GM12878 (cell line): ENCODE measurements at regions not wholly inside any gene's neighbourhood (a gene's known extent, or its start where the extent isn't known, plus 50 kb on each side); places are given as distances from the start of the nearest gene placed in this dataset.

Source experiments
- ATAC-seq: fragments of 200-7000 bp; cut with Tn5 transposase; 3 replicates; pipeline ENCODE4 v1.9.1; 2020; ENCODE audit warnings: mild to moderate bottlenecking, moderate library complexity
- BruUV-seq: library from RNA; stranded (reverse); fragments of 400-500 nt; replicated peaks from 2 replicates; lab custom pipeline; 2021; lab: Mats Ljungman, UMichigan
- CTCF ChIA-PET: fragments of 300-600 bp; sonication (Branson Sonifier 250); formaldehyde crosslinking; extraction: SDS; loops from one replicate; lab custom pipeline; 2021; ENCODE audit warnings: inconsistent platforms; lab: Yijun Ruan, JAX
- POLR2A ChIA-PET: fragments of 350-600 bp; formaldehyde crosslinking; extraction: SDS; loops from one replicate; lab custom pipeline; 2021; ENCODE audit warnings: inconsistent platforms; lab: Charles Lee
- RAD21 ChIA-PET: fragments of 300-600 bp; sonication (Branson Sonifier 250); formaldehyde crosslinking; loops from one replicate; lab custom pipeline; 2023; ENCODE audit warnings: antibody characterized with exemption; ENCODE audit not compliant: unreplicated experiment; lab: Charles Lee
- SMC1A ChIA-PET: fragments of 300-600 bp; sonication (Branson Sonifier 250); formaldehyde crosslinking; loops from one replicate; lab custom pipeline; 2023; ENCODE audit not compliant: unreplicated experiment, uncharacterized antibody; lab: Charles Lee
- DNase-seq: peaks from one replicate; pipeline ENCODE4 v3.0.0-alpha.2; 2011; ENCODE audit warnings: low read depth, low spot score
- FAIRE-seq: peaks from 3 replicates; lab custom pipeline; 2011; peaks lifted over from hg19 to GRCh38; lab: Jason Lieb, UNC
- H2AFZ ChIP-seq: 2 replicates; pipeline ENCODE4 v1.6.0; 2011; ENCODE audit warnings: low read depth, low read length, control low read depth; ENCODE audit not compliant: control insufficient read depth
- H3K27ac ChIP-seq: 2 replicates; pipeline ENCODE4 v1.5.1; 2011; ENCODE audit warnings: control low read depth; ENCODE audit not compliant: control insufficient read depth, insufficient read depth
- H3K27me3 ChIP-seq, 2 experiments: replicated peaks in 1 of 2; 2 replicates each; pipeline versions ENCODE4 v1.6.0 to v1.6.1; 2011; ENCODE audit warnings: low read length in 1 of 2; ENCODE audit not compliant: control insufficient read depth in 2 of 2, insufficient read depth in 2 of 2
- H3K36me3 ChIP-seq, 2 experiments: 2 replicates each; pipeline ENCODE4 v1.5.1; 2011; ENCODE audit warnings: low read length in 1 of 2; ENCODE audit not compliant: control insufficient read depth in 2 of 2, insufficient read depth in 2 of 2
- H3K4me1 ChIP-seq: 2 replicates; pipeline ENCODE4 v1.6.1; 2011; ENCODE audit warnings: mild to moderate bottlenecking, low read length, moderate library complexity, mixed read lengths; ENCODE audit not compliant: control insufficient read depth, insufficient read depth
- H3K4me2 ChIP-seq: 2 replicates; pipeline ENCODE4 v1.6.0; 2011; ENCODE audit warnings: control low read depth; ENCODE audit not compliant: control insufficient read depth, insufficient read depth
- H3K4me3 ChIP-seq: fragments of 200-600 bp; sonication (generic); 2 replicates; pipeline ENCODE4 v1.5.1; 2016
- H3K79me2 ChIP-seq: 2 replicates; pipeline ENCODE4 v1.6.0; 2011; ENCODE audit warnings: low read length; ENCODE audit not compliant: control insufficient read depth, insufficient read depth
- H3K9ac ChIP-seq: 2 replicates; pipeline ENCODE4 v1.8.0; 2011; ENCODE audit warnings: low read length, control low read depth, mixed read lengths; ENCODE audit not compliant: control insufficient read depth, insufficient read depth
- H3K9me3 ChIP-seq: replicated peaks from 3 replicates; pipeline ENCODE4 v1.5.1; 2011; ENCODE audit warnings: mild to moderate bottlenecking, low read length; ENCODE audit not compliant: control insufficient read depth, insufficient read depth
- H4K20me1 ChIP-seq: 2 replicates; pipeline ENCODE4 v1.6.0; 2011; ENCODE audit not compliant: control insufficient read depth, insufficient read depth
- ASH2L ChIP-seq: fragments of 300-600, 200-600 bp; sonication (generic); IDR thresholded peaks from 2 replicates; pipeline ENCODE4 v1.6.1; 2017; ENCODE audit warnings: low read depth, mild to moderate bottlenecking, borderline replicate concordance
- ATF7 ChIP-seq: fragments of 450-650 bp; IDR thresholded peaks from 2 replicates; pipeline ENCODE4 v1.6.1; 2016; ENCODE audit warnings: low read depth, mild to moderate bottlenecking
- EGR1 ChIP-seq, 2 experiments: IDR thresholded peaks; 1 replicate in 1 of 2; 2 replicates in 1 of 2; pipeline ENCODE4 v1.6.1; 2011 to 2012; ENCODE audit warnings: low read depth in 2 of 2, low read length in 2 of 2, borderline replicate concordance in 1 of 2, mild to moderate bottlenecking in 1 of 2, moderate library complexity in 1 of 2
- MEF2A ChIP-seq: IDR thresholded peaks from 2 replicates; pipeline ENCODE4 v1.6.1; 2011; ENCODE audit warnings: low read depth, mild to moderate bottlenecking, low read length, moderate library complexity; ENCODE audit not compliant: insufficient read depth
- NFXL1 ChIP-seq: fragments of 450-650 bp; IDR thresholded peaks from 2 replicates; pipeline ENCODE4 v1.6.1; 2017; ENCODE audit warnings: antibody characterized with exemption, mild to moderate bottlenecking, borderline replicate concordance
- NFYA ChIP-seq: IDR thresholded peaks from 2 replicates; pipeline ENCODE4 v1.6.1; 2011; ENCODE audit warnings: low read depth, mild to moderate bottlenecking, low read length, improper control_type of control experiment, borderline replicate concordance
- WRNIP1 ChIP-seq: IDR thresholded peaks from 2 replicates; pipeline ENCODE4 v1.6.1; 2011; ENCODE audit warnings: low read depth, low read length, improper control_type of control experiment, borderline replicate concordance
- YBX1 ChIP-seq: fragments of 450-650 bp; IDR thresholded peaks from 2 replicates; pipeline ENCODE4 v1.6.1; 2016; ENCODE audit warnings: antibody characterized with exemption
- ZNF384 ChIP-seq: IDR thresholded peaks from 2 replicates; pipeline ENCODE4 v1.6.1; 2012; ENCODE audit warnings: low read depth, mild to moderate bottlenecking, low read length, improper control_type of control experiment, borderline replicate concordance
- ZNF622 ChIP-seq: fragments of 450-650 bp; IDR thresholded peaks from 2 replicates; pipeline ENCODE4 v1.6.1; 2017; ENCODE audit warnings: mild to moderate bottlenecking, inconsistent platforms
- WGBS: methylation state at CpG from one replicate; pipeline ENCODE4 v1.1.6; 2016; ENCODE audit warnings: low lambda C conversion rate; ENCODE audit not compliant: insufficient replicate concordance, insufficient coverage; ENCODE audit errors: missing lambda C conversion rate; 5-methylcytosine and 5-hydroxymethylcytosine counted together
- in situ Hi-C: fragments of 300-500 bp; cut with MboI; formaldehyde crosslinking; loops from 9 replicates; pipeline ENCODE4 v1.14.3; 2018; ENCODE audit warnings: mixed read lengths
- intact Hi-C: fragments of 100-400 bp; cut with micrococcal nuclease; formaldehyde crosslinking; loops from one replicate; pipeline ENCODE4 v1.14.2; 2022; ENCODE audit not compliant: unreplicated experiment
- TF ChIP-seq, protein P1 (sequence below): fragments of 450-650 bp; IDR thresholded peaks from 2 replicates; pipeline ENCODE4 v1.6.1; 2017; ENCODE audit warnings: low read depth, mild to moderate bottlenecking, moderate library complexity
- TF ChIP-seq, protein P2 (sequence below): fragments of 450-650 bp; IDR thresholded peaks from 2 replicates; pipeline ENCODE4 v1.6.1; 2014; ENCODE audit warnings: mild to moderate bottlenecking
- TF ChIP-seq, protein P3 (sequence below): fragments of 150-350 bp; IDR thresholded peaks from 2 replicates; pipeline ENCODE4 v1.6.1; 2016; ENCODE audit warnings: low read depth, low read length

DNA sequence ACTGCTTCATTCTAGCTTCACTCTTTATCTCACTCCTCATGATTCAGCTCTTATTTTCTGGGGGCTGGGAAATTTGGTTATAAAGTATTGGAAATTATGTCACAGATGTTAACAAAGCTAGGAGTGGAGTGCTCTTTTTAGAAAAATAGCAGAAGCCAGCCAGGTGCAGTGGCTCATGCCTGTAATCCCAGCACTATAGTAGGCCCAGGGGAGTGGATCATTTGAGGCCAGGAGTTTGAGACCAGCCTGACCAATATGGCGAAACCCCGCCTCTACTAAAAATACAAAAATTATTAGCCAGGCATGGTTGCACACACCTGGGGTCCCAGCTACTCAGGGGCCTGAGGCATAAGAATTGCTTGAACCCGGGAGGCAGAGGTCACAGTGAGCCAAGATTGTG is 97.2 kb upstream of the GUCY1A1 start:
- RAD21 ChIA-PET = no interaction called here
- DNase-seq (no peak), FAIRE-seq (no peak), ATAC-seq (no peak)
- in situ Hi-C loops = no loop called here
- no peak overlapping the region for H2AFZ ChIP-seq
- no peaks in the 10 kb centered on the region for H3K79me2 ChIP-seq
- no peaks in the 10 kb centered on the region for H3K9me3 ChIP-seq
- POLR2A ChIA-PET = no interaction called here
- no peak overlapping the region for H3K4me3 ChIP-seq
- SMC1A ChIA-PET = interaction anchor here (1.1 to 1.4 kb wide), 5 partner anchors 16 to 95 kb away, joined by 3 to 5 read pairs (median 3); no protein-coding TSS in a partner anchor
- H3K4me1 ChIP-seq = no peaks in the 10 kb centered on the region
- CTCF ChIA-PET = interaction anchor here (0.7 kb wide), 1 partner anchor 495 kb away, joined by 3 read pairs; no protein-coding TSS in a partner anchor
- H3K4me2 ChIP-seq = no peak overlapping the region
- H3K27ac ChIP-seq = no peak overlapping the region
- H4K20me1 ChIP-seq = no peaks in the 10 kb centered on the region
- TF ChIP-seq, protein P1, sequence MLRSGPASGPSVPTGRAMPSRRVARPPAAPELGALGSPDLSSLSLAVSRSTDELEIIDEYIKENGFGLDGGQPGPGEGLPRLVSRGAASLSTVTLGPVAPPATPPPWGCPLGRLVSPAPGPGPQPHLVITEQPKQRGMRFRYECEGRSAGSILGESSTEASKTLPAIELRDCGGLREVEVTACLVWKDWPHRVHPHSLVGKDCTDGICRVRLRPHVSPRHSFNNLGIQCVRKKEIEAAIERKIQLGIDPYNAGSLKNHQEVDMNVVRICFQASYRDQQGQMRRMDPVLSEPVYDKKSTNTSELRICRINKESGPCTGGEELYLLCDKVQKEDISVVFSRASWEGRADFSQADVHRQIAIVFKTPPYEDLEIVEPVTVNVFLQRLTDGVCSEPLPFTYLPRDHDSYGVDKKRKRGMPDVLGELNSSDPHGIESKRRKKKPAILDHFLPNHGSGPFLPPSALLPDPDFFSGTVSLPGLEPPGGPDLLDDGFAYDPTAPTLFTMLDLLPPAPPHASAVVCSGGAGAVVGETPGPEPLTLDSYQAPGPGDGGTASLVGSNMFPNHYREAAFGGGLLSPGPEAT = no peak
- TF ChIP-seq, protein P2, sequence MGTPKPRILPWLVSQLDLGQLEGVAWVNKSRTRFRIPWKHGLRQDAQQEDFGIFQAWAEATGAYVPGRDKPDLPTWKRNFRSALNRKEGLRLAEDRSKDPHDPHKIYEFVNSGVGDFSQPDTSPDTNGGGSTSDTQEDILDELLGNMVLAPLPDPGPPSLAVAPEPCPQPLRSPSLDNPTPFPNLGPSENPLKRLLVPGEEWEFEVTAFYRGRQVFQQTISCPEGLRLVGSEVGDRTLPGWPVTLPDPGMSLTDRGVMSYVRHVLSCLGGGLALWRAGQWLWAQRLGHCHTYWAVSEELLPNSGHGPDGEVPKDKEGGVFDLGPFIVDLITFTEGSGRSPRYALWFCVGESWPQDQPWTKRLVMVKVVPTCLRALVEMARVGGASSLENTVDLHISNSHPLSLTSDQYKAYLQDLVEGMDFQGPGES = no peak
- no peak for TF ChIP-seq ATF7
- no peak for TF ChIP-seq NFXL1
- no peak for TF ChIP-seq EGR1 (IDR thresholded peaks at IDR 0.05; ENCODE audit: borderline replicate concordance in 1 of 2, low read depth in 2 of 2, low read length in 2 of 2)
- TF ChIP-seq ASH2L = no peak
- TF ChIP-seq ZNF384 = no peak
- no peak for TF ChIP-seq WRNIP1
- TF ChIP-seq YBX1 = no peak
- TF ChIP-seq ZNF622 = no peak
- TF ChIP-seq MEF2A = no peak
- TF ChIP-seq, protein P3, sequence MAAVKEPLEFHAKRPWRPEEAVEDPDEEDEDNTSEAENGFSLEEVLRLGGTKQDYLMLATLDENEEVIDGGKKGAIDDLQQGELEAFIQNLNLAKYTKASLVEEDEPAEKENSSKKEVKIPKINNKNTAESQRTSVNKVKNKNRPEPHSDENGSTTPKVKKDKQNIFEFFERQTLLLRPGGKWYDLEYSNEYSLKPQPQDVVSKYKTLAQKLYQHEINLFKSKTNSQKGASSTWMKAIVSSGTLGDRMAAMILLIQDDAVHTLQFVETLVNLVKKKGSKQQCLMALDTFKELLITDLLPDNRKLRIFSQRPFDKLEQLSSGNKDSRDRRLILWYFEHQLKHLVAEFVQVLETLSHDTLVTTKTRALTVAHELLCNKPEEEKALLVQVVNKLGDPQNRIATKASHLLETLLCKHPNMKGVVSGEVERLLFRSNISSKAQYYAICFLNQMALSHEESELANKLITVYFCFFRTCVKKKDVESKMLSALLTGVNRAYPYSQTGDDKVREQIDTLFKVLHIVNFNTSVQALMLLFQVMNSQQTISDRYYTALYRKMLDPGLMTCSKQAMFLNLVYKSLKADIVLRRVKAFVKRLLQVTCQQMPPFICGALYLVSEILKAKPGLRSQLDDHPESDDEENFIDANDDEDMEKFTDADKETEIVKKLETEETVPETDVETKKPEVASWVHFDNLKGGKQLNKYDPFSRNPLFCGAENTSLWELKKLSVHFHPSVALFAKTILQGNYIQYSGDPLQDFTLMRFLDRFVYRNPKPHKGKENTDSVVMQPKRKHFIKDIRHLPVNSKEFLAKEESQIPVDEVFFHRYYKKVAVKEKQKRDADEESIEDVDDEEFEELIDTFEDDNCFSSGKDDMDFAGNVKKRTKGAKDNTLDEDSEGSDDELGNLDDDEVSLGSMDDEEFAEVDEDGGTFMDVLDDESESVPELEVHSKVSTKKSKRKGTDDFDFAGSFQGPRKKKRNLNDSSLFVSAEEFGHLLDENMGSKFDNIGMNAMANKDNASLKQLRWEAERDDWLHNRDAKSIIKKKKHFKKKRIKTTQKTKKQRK = no peak
- no peak for TF ChIP-seq NFYA
- no TSS peak for BruUV-seq
- no peaks in the 10 kb centered on the region for H3K36me3 ChIP-seq
- 12% methylated on average over 3 of the region's 3 CpGs for WGBS
- intact Hi-C loops = no loop called here
- H3K27me3 ChIP-seq = no peaks in the 10 kb centered on the region
- H3K9ac ChIP-seq = no peak overlapping the region
